ENCODE measurements at regions not wholly inside any gene's neighbourhood (a gene's known extent, or its start where the extent isn't known, plus 50 kb on each side); places are given as distances from the start of the nearest gene placed in this dataset.

DNA sequence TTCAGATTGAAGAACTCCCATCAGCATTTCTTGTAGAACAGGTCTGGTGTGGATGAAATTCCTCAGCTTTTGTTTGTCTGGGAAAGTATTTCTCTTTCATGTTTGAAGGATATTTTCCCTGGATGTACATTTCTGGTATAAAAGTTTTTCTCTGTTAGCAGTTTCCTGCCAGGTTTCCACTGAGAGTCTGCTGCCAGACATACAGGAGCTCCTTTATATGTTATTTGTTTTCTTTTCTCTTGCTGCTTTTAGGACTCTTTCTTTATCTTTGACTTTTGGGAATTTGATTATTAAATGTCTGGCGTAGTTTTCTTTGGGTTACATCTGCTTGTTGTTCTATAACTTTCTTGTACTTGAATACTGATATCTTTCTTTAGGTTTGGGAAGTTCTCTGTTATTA, 486.5 kb downstream of the ARAP2 start:
- TF ChIP-seq CTCF (IDR thresholded peaks at IDR 0.05) (no peak), POLR2AphosphoS5 (IDR thresholded peaks at IDR 0.05) (no peak), POLR2A (IDR thresholded peaks at IDR 0.05) (no peak)
